Amygdala (tissue), 56 donors: ENCODE measurements at regions not wholly inside any gene's neighbourhood (a gene's known extent, or its start where the extent isn't known, plus 50 kb on each side); places are given as distances from the start of the nearest gene placed in this dataset.
"Not testable (repeated sequence)": the region's sequence is repeated elsewhere in the genome, so short reads cannot be mapped to it uniquely, and the experiment has no call there.

Experiments used
- DNase-seq, 56 donors: peaks; one replicate each; lab custom pipeline; 2025; lab: John Stamatoyannopoulos, UW

DNA sequence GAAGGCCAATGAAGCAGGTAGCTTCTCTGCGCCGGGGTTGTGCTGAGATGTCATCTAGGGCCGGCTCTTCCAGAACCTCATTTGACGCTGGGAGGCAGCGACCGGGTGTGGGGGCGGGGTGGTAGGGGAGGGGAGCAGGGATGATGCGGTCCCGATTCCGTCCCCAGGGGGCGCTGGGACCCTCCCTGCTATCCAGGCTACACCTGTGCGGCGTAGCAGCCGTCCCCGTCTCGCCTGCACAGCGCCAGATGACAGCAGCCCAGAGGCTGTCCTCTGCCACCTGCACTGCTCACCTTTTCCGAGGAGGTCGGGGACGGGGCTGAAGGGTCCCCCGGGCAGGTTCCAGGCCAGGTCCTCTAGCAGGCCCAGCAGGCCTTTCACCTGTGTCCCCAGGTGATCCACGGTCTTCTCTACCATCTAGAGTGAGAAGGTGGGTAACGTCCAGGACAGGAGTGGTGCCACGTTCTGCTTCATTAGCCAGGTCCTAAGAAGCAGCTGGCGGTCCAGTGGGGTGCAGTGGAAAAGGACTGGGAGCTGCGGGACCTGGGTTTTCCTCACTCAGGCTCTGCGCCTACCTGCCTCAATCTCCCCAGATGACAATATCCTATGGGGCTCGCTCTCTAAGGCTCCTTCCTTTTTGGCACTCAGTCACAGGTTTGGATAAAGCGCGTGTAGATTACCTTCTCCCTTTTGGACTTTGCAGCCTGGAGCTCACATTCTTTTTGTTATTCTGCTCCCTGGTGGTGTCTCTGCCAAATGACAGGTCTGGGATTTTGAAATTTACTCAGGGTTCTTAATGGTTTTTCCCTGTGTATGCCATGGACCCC, 56.0 kb upstream of the RAB6C start:
- peak in 16 of 56 donors; percentile 26 to 70 (median 36) for DNase-seq

DNA sequence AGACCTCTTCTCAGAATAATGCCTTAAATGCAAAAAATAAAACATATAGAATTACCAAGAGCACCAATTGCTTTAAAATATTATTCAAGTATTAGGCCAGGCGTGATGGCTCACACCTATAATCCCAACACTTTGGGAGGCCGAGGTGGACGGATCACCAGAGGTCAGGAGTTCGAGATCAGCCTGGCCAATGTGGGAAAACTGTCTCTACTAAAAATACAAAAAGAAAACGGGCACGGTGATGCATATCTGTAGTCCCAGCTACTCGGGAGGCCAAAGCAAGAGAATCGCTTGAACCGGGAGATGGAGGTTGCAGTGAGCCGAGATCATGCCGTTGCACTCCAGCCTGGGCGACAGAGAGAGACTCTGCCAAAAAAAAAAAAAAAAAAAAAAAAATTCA, 55.4 kb upstream of the RAB6C start:
- DNase-seq: not testable (repeated sequence)

GRCh38 chr2:129925381-129925780, 54.1 kb upstream of the RAB6C start:
- DNase-seq: peak in 1 of 56 donors; percentile 41

- DNase-seq: no peak
Measured at GRCh38 chr2:129927696-129928095, 51.8 kb upstream of the RAB6C start.

GRCh38 chr2:129929321-129930290, 49.9 kb upstream of the RAB6C start:
- DNase-seq: peak in 42 of 56 donors; percentile 20 to 86 (median 68)
